ENCODE measurements at regions not wholly inside any gene's neighbourhood (a gene's known extent, or its start where the extent isn't known, plus 50 kb on each side); places are given as distances from the start of the nearest gene placed in this dataset.

- no peak for FAIRE-seq
- TF ChIP-seq CTCF (IDR thresholded peaks at IDR 0.05; ENCODE audit: insufficient read depth, missing control alignments) = no peak
- DNase-seq (ENCODE audit: insufficient read length, low spot score) = no peak
Observed at GRCh38 chr16:10314317-10314716, 71.5 kb upstream of the ATF7IP2 start.

- FAIRE-seq = no peak
- DNase-seq (ENCODE audit: insufficient read length, low spot score) = no peak
- no peak for TF ChIP-seq CTCF (IDR thresholded peaks at IDR 0.05; ENCODE audit: insufficient read depth, missing control alignments)
Observed at GRCh38 chr16:10314811-10315210, 71.0 kb upstream of the ATF7IP2 start.

- FAIRE-seq = no peak
- no peak for DNase-seq (ENCODE audit: insufficient read length, low spot score)
- no peak for TF ChIP-seq CTCF (IDR thresholded peaks at IDR 0.05; ENCODE audit: insufficient read depth, missing control alignments)
Observed at GRCh38 chr16:10317425-10318001, 68.3 kb upstream of the ATF7IP2 start.

GRCh38 chr16:10318798-10319500 is 66.9 kb upstream of the ATF7IP2 start:
- FAIRE-seq (no peak), DNase-seq (ENCODE audit: insufficient read length, low spot score) (no peak)
- TF ChIP-seq CTCF (IDR thresholded peaks at IDR 0.05; ENCODE audit: insufficient read depth, missing control alignments) = no peak

GRCh38 chr16:10321407-10322387 is 64.2 kb upstream of the ATF7IP2 start:
- FAIRE-seq = no peak
- no peak for TF ChIP-seq CTCF (IDR thresholded peaks at IDR 0.05; ENCODE audit: insufficient read depth, missing control alignments)
- no peak for DNase-seq (ENCODE audit: insufficient read length, low spot score)

GRCh38 chr16:10322723-10323527 is 62.9 kb upstream of the ATF7IP2 start:
- TF ChIP-seq CTCF (IDR thresholded peaks at IDR 0.05; ENCODE audit: insufficient read depth, missing control alignments) = no peak
- FAIRE-seq (no peak), DNase-seq (ENCODE audit: insufficient read length, low spot score) (no peak)

All from D721Med (cell line).